Tibial nerve (tissue), 4 donors: ENCODE measurements at regions not wholly inside any gene's neighbourhood (a gene's known extent, or its start where the extent isn't known, plus 50 kb on each side); places are given as distances from the start of the nearest gene placed in this dataset.

Source experiments
- CTCF ChIP-seq, 5 experiments: fragments of 200-600 bp in 3 of 5; fragments of 450-650 bp in 2 of 5; sonication (generic) in 3 of 5; IDR thresholded peaks; one replicate each; pipeline ENCODE4 v1.5.1; 2016 to 2019; ENCODE audit warnings: antibody characterized with exemption in 5 of 5, mild to moderate bottlenecking in 3 of 5, moderate library complexity in 2 of 5
- EP300 ChIP-seq, 2 donors: sonication (generic); formaldehyde crosslinking; IDR thresholded peaks; one replicate each; pipeline ENCODE4 v1.6.1; 2017; ENCODE audit warnings: antibody characterized with exemption in 2 of 2, mild to moderate bottlenecking in 1 of 2
- POLR2A ChIP-seq, 2 donors: fragments of 450-650 bp; IDR thresholded peaks; one replicate each; pipeline ENCODE4 v1.6.1; 2017; ENCODE audit warnings: antibody characterized with exemption in 2 of 2, mild to moderate bottlenecking in 2 of 2, moderate library complexity in 2 of 2

DNA sequence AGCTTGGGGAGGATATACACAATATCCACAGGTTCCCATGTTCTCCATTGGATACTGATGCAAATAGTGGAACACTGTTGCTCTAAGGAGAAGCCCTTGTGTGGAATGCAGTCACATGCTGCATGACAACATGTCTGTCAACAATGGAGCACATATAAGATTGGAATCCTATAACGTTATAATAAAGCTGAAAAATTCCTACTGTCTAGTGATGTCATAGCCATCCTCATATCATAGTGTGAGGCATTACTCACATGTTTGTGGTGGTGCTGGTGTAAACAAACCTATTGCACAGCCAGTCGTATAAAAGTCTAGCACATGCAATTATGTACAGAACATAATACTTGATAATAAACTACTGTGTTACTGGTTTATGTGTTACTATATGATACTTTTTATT is 394.7 kb downstream of the FBXO15 start:
- no peak for TF ChIP-seq CTCF (IDR thresholded peaks at IDR 0.05)
- TF ChIP-seq EP300 (IDR thresholded peaks at IDR 0.05) = no peak
- TF ChIP-seq POLR2A (IDR thresholded peaks at IDR 0.05) = no peak
